ENCODE measurements at regions not wholly inside any gene's neighbourhood (a gene's known extent, or its start where the extent isn't known, plus 50 kb on each side); places are given as distances from the start of the nearest gene placed in this dataset.

DNA sequence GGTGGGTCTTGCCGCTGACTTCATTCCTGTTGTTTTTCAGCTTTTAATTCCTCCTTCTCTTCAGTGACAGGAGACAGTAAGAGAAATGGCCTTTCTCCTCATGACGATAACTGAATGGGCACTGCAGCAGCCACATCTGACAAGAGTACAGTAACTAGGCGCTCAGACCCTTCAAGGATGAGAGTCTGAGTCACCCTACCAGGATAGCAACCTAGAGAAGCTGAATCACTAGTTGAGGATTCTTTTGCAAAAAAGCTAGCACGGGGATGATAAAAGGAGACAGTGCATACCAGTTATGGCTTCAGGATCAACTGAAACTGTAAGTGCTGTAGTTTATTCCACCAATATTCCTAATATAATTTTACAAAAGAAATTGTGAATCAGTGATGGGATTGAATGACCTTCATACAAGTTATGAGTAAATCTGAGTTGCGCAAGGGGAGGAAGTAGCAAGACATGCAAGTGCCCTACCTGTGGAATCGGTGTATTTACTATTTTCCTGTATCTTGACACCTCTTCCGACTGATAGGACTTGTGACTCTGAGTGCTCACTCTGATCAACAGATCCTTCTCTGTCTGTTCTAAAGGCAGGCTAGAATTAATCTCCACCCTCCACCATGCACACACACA is 161.8 kb upstream of the GRIK2 start:
- TF ChIP-seq, protein P1, sequence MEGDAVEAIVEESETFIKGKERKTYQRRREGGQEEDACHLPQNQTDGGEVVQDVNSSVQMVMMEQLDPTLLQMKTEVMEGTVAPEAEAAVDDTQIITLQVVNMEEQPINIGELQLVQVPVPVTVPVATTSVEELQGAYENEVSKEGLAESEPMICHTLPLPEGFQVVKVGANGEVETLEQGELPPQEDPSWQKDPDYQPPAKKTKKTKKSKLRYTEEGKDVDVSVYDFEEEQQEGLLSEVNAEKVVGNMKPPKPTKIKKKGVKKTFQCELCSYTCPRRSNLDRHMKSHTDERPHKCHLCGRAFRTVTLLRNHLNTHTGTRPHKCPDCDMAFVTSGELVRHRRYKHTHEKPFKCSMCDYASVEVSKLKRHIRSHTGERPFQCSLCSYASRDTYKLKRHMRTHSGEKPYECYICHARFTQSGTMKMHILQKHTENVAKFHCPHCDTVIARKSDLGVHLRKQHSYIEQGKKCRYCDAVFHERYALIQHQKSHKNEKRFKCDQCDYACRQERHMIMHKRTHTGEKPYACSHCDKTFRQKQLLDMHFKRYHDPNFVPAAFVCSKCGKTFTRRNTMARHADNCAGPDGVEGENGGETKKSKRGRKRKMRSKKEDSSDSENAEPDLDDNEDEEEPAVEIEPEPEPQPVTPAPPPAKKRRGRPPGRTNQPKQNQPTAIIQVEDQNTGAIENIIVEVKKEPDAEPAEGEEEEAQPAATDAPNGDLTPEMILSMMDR (IDR thresholded peaks at IDR 0.05): no peak
- TF ChIP-seq POLR2A (IDR thresholded peaks at IDR 0.05): no peak
